ENCODE measurements at regions not wholly inside any gene's neighbourhood (a gene's known extent, or its start where the extent isn't known, plus 50 kb on each side); places are given as distances from the start of the nearest gene placed in this dataset.

DNA sequence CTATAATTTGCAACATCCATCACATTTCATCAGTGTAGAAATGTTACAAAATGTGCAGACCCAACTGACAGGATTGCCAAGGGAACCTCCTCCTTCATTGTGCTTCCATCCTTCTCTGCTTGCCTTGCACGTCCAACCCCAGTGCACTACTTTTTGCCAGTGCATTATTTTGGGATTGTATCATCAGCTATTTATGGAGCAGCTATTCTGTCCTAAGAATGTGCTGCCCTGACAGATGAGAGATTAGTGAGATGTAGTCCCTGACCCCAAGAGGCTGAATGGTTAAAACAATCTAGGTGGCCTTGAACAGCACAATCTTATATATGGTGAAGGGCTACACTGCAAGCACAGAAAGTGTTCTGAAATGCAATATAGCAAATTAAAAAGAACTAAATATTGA, 935.8 kb downstream of the IGSF11 start:
- DNase-seq: no peak
- no peak overlapping the region for H3K27ac ChIP-seq
- WGBS, 4 donors: 21 to 35% (median 30%) methylated on average over 1 of the region's 1 CpG

DNA sequence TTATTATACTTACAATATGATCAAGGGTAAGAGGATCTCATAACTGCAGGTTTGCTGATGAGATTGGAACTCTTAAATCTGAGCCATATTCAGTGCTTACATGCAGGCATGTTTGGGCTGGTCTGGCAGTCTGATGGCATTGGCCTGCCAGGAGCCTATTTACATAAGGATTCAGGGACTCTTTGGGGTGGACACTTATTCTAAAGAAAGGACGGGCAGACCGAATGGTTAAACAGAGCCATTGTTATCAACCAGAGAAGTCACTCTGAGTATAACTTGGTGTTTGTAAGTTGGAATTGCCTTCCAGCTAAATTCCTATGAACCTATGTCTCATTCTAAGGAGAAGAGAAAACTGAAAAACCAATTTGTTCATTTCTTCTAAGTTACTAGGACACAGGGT, 932.8 kb downstream of the IGSF11 start:
- TF ChIP-seq CTCF (IDR thresholded peaks at IDR 0.05) (no peak), POLR2A (IDR thresholded peaks at IDR 0.05) (no peak)
- no peaks in the 10 kb centered on the region for H3K4me1 ChIP-seq (replicated peaks in 1 of 2)
- H3K27ac ChIP-seq: no peak overlapping the region
- H3K4me3 ChIP-seq: no peak overlapping the region
- H3K27me3 ChIP-seq: no peaks in the 10 kb centered on the region
- no peaks in the 10 kb centered on the region for H3K36me3 ChIP-seq (replicated peaks in 1 of 2)
- intact Hi-C loops (cut with DNase I): no loop called here
- 73 to 90% (median 78%) methylated on average over 2 of the region's 2 CpGs for WGBS, 4 donors
- H3K9me3 ChIP-seq (replicated peaks in 1 of 3): no peaks in the 10 kb centered on the region
- no peak for DNase-seq

More for the DNA sequence above, 935.8 kb downstream of the IGSF11 start:
- TF ChIP-seq CTCF (IDR thresholded peaks at IDR 0.05): no peak
- no peak for TF ChIP-seq POLR2A (IDR thresholded peaks at IDR 0.05)
- no peak overlapping the region for H3K4me3 ChIP-seq
- intact Hi-C loops (cut with DNase I): no loop called here
- H3K9me3 ChIP-seq (replicated peaks in 1 of 3): no peaks in the 10 kb centered on the region
- H3K36me3 ChIP-seq (replicated peaks in 1 of 2): no peaks in the 10 kb centered on the region
- no peaks in the 10 kb centered on the region for H3K4me1 ChIP-seq (replicated peaks in 1 of 2)
- no peaks in the 10 kb centered on the region for H3K27me3 ChIP-seq

- 62 to 81% (median 76%) methylated on average over 2 of the region's 2 CpGs for WGBS, 4 donors
- H3K27ac ChIP-seq: no peak overlapping the region
Observed at GRCh38 chr3:118102737-118103136, 931.9 kb downstream of the IGSF11 start.

GRCh38 chr3:118108201-118108600, 926.4 kb downstream of the IGSF11 start:
- Histone ChIP-seq H3K27me3 (no peaks in the 10 kb centered on the region), H3K4me1 (replicated peaks in 1 of 2) (no peaks in the 10 kb centered on the region), H3K27ac (no peak overlapping the region), H3K9me3 (replicated peaks in 1 of 3) (no peaks in the 10 kb centered on the region), H3K4me3 (no peak overlapping the region), H3K36me3 (replicated peaks in 1 of 2) (no peaks in the 10 kb centered on the region)
- intact Hi-C loops (cut with DNase I): no loop called here
- no peak for DNase-seq
- WGBS, 4 donors: 60 to 72% (median 63%) methylated on average over 2 of the region's 2 CpGs
- TF ChIP-seq POLR2A (IDR thresholded peaks at IDR 0.05): no peak
- no peak for TF ChIP-seq CTCF (IDR thresholded peaks at IDR 0.05)

More at GRCh38 chr3:118102737-118103136, 931.9 kb downstream of the IGSF11 start:
- no peaks in the 10 kb centered on the region for H3K4me1 ChIP-seq (replicated peaks in 1 of 2)
- no peaks in the 10 kb centered on the region for H3K9me3 ChIP-seq (replicated peaks in 1 of 3)
- H3K36me3 ChIP-seq (replicated peaks in 1 of 2): no peaks in the 10 kb centered on the region
- TF ChIP-seq POLR2A (IDR thresholded peaks at IDR 0.05) (no peak), CTCF (IDR thresholded peaks at IDR 0.05) (no peak)
- H3K27me3 ChIP-seq: no peaks in the 10 kb centered on the region
- no peak for DNase-seq
- intact Hi-C loops (cut with DNase I): no loop called here
- no peak overlapping the region for H3K4me3 ChIP-seq

Data from adrenal gland (tissue), 9 donors.